Stimulated activated CD4-positive, alpha-beta T cell treated with anti-CD3 and anti-CD28 coated beads, Interleukin-2, amount 100 ng/mL, for 24 hours (primary cell): ENCODE measurements at regions not wholly inside any gene's neighbourhood (a gene's known extent, or its start where the extent isn't known, plus 50 kb on each side); places are given as distances from the start of the nearest gene placed in this dataset.

ENCODE experiments used
- DNase-seq, 2 donors: peaks; one replicate each; pipeline ENCODE4 v3.0.0-alpha.2; 2020

DNA sequence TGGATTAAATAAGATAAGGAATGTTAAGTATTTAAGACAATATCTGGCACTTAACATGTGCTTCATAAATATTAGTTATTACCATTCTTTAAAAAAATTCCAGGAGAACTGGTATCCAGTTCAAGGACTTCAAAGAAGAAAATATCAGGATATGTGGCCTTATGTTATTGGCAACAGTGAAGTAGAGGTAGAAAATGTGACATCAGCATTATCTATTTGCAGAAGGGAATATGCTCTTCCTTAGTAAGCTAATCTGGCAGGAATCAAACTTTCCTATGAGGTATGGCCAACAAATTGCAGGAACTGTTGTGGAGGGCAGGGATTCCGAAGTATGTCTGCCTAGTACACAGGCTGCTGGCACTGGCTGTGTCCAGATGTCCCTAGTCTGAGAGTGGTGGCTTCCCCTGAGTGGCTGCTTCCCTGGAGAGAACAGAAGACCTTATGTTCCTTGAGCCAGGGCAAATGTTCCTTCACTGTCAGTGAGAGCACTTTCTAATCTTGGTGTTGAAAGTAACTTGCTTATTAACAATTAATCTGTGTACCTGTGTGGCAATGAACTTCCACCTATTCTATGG lies 351.7 kb upstream of the THRB start:
- DNase-seq: no peak

DNA sequence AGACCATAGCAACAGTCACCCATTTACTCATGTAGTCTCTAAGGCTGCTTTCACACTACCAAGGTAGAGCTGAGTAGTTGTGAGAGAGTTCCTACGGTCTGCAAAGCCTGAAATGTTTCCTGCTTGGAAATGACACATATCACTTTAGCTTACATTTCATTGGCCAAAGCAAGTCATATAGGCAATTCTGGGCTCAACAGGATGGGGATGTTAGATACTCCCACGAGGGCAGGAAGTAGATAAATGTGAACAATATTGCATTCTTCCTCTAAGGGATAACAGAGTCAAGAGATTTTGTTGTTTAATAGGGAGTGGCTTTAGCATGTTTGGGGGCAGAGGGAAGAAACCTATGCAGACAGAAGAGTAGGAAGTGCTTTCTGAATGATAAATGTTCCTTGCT lies 355.6 kb upstream of the THRB start:
- DNase-seq: no peak

DNA sequence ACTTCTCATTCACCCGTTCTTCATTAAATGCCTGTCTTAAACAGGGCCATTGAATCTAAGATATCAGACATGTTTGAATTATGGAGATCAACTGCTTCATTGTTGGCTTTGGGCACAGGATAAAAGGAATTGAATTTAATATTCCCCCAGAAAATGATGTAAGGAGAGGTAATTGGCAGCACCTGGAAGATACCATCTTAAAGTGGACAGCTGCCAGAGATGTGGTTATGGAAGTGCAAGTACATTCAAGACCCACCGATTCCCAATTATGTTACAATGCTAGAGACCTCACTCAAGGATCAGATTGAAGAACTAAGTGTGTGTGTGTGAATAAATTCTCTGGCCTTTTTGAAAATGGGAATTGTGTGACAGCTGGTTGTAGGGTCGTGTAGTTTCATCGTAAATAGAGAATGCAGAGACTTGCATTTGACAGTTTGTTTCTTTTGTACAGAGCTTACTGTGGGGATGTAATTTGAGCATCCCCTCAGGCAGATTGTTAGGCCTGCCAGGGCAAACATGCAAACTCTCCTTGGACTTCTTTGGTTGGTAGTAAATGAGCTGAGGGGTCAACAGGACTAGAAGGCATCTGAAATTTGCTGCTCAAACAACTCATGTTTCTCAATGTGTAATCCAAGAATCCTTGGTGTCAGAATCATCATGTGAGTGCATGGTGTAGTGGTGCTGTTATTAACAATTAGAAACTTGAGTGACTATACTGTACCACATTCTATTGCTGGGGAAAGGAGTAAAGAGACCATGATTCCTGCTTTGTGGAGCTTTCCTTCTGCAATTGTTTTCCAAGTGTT lies 359.2 kb upstream of the THRB start:
- DNase-seq: no peak

DNA sequence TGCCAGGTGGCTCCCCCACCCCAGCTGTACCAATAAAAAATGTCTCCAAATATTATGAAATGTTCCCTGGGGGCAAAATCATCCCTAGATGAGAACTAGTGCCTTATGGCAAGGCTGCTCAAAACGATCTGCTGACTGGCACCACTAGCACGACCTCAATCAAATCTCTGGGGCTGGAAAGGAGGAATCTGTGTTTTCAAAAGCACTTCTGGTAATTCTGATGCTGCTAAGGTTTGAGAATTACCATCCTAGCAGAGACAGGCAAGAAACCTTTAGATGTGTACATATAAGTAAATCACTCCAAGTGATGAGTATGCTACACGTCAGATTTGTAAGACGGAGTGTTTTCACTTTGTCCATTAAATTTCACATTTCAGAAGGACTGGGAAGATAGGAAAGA lies 360.1 kb upstream of the THRB start:
- DNase-seq: no peak

DNA sequence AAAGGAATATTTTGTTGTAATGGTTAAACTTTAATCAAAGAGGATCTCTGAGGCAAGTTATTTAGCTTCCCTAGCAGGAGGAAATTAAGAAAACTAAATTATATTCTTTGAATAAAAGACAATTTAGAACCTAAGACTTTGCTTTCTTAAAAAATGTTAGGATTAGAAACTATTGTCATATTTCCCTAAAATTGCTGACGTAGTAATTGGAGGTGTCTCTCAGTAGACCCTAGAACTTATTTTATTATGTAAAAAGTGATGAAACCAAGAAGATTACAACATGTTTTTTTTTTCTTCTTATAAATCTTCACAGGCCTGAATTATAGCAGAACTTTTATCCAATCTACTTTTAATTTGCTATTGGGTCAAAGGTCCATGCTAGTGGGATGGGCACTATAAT lies 363.3 kb upstream of the THRB start:
- no peak for DNase-seq

DNA sequence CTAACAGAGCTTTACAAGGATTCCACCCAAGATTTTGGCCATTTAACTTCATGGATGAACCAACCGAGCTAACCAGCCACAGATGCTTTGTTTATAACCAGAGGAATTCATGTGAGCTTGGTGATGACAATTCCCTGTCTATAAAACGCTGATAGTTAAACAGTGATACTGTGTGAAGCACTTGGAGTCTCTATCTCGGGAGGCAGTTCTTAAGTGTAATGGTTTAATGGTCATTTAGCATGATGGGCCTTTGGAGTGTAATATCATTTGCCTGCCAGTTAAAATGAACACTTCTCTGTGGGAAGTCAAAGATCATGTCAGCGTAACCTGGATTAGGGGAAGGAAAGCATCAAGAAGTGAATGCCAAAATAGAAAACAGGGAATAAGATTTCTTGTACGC lies 368.6 kb upstream of the THRB start:
- no peak for DNase-seq

DNA sequence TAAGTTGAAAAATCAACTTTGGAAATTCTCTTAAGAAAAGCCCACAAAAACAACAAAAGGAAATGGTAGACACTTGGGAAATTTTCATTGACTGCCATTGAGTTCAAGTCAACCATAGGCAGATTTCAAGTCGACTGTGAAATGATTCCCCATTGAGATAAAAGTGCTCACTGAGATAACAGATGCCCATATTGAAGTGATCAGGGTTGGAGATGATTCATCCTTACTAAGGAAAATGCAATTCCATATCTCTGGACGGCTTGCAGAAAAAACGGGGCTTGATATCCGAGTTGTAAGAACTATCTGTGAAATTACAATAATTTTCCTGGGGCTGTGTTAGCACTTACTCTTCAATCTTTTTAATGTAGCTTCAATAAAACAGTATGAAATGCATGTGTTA lies 373.1 kb upstream of the THRB start:
- no peak for DNase-seq

DNA sequence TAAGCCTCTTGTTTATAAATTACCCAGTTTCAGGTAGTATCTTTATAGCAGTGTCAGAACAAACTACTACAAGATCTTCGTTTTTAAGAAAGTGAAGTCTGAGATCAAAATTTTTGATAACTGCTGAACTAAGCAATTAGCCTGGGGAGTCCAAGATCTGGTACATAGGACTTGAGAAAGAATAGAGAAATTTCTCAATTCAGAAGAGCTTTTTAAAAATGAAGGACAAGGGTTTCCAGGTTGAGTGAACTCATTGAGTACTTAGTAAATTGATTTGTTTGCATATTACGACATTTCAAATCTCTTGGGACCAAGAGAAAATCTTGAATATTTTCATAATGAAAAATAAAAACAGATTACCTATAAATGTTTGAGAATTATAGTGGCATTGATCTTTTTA lies 386.6 kb upstream of the THRB start:
- DNase-seq: no peak

DNA sequence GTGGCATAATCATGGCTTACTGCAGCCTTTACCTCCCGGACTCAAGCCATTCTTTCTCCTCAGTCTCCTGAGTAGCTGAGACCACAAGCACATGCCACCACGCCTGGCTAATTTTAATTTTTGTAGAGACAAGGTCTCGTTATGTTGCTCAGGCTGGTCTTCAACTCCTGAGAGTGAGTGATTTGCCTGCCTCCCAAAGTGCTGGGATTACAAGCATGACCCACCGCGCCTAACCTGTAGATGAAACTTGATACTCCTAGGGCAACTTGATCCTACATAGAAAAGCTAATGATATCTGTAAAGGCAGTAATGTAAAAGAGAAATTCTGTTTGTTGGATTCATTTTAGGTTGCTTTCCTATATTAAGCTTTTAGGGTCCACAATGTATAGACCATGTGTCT lies 391.9 kb upstream of the THRB start:
- DNase-seq: no peak

DNA sequence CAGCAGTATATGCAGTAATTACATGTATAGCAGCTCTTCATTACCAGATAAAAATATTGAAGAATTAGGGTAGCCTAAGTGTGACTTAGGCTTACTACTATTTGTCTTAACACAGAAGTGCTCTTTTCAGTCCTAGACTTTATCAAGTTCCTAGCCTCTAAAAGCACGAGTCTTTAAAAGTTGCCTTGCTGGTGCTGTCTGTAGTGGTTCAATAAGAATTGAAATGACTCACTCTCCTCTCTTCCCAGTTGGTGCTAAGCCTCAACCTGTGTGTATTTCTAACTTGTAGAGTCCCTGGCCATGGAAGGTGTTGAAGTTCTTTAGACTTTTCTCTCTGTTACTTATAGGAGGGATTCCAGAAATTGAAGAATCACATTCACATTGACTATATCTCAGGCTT lies 395.4 kb upstream of the THRB start:
- no peak for DNase-seq

DNA sequence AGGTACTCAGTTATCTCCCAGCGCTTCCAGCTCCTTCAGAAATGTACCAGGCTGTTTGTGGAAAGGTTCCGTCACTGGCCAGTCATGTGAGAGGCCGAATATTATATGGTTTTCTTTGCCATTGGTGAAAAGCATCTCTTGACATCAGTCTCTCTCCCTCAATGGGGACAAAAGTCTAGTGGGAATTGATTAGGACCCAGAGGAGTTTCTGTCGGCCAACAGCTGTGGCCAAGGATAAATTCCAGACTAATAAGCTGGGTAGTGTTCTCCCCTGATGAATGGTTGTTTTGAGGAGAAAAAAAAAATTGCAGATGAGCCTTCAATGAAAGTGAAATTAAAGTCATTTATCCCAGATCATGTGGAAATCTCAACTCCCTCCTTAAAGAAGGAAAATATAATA lies 404.7 kb upstream of the THRB start:
- no peak for DNase-seq

DNA sequence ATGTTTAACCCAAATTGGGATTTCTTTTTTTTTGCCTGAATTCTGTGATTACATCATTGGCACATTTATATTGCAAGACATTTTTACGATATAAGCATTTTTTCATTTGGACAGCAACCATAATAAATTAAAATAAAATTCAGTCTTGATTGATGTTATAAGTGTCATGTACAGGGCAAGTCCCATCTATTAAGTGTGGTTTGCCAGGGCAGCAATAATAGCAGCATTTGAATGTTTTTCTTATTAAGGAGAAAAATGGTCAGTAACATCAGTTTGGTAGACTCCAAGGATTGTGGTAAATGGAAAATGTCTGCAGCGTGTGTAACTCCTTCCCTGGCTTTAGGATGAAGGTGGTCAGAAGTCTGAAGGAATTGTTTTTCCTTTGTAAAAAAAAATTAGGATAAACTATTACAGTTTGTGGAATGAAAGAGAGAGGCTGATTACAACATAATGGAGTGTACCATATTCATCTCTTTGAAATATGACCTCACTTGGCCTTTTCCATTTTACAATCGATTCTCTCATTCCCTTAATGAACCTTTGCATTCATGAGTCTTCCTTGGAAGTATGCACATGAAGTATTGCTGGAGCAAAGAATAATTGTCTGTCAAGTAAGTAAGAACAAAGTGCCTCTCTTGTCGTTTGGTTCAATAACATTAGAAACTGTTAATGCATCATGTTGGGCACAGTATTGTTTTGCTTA lies 405.4 kb upstream of the THRB start:
- no peak for DNase-seq

DNA sequence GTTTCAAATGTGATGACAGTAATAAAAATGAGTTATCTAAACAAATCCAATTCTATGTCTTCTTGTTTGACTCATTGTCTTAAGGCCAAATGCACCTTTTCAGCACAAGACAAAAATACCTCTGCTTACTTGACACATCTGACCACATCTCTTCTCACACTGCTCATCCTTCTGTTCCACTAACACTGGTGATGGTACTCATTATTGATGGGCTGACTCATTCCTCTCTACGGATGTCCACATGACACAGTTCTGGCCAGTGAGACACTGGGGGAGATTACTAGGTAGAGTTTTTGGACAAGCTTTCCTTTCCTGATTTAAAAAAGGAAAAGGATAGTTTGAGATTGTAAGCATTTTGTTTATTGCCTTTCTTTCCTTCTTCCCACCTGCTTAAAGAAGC lies 410.6 kb upstream of the THRB start:
- no peak for DNase-seq

DNA sequence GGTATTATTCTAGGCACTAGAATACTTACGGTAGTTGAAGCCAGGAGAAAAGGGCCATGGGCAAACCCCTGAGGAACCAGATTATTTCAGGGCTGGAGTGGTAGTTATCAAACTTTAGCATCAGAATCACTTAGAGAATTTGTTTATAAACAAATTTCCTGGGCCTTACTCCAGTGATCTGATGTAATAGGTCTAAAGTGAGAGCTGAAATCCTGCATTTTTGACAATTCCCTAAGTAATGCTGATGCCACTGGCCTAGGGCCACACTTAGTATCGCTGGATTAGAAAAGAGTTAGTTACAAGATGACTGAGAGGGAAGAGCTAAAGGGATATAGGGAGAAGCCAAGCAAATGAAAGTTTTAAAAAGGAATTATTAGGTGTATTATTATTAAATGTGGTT lies 412.5 kb upstream of the THRB start:
- DNase-seq: no peak

DNA sequence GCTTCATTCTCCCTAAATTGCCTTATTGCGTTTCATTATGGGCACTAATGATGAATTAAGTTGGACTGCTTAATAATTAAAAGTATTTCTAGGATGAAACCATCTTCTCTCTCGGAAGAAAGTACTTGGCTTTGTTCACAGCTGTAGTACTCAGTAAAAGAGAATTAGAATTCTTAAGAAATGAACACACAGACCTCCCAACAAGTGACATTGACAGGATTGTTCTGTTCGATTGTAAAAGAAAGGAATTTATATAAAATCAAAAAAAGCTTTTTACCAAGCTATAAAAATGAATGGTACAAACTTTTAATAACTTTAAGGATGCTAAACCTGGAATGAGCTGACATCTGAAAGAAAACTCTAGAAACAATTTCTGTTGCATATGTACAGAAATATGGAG lies 416.4 kb upstream of the THRB start:
- DNase-seq: no peak

DNA sequence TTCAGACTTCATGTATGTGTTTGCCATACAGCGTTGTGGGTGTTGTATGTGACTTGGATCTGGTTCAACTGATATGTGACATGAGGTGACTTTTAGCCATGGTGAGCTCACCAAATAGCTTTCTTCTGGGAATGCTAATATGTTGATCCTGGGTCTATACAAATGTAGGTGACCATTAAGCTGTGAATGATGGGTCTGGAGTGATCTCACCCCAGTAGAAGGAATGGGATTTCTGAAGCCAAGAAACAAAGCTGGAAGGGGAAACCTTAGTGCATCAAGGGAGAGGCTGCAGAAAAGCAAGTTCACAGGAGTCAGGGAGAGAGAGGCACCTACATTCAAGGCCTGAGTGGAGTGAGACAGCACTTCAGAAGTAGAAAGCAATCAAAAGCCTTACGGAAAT lies 421.0 kb upstream of the THRB start:
- DNase-seq: no peak

DNA sequence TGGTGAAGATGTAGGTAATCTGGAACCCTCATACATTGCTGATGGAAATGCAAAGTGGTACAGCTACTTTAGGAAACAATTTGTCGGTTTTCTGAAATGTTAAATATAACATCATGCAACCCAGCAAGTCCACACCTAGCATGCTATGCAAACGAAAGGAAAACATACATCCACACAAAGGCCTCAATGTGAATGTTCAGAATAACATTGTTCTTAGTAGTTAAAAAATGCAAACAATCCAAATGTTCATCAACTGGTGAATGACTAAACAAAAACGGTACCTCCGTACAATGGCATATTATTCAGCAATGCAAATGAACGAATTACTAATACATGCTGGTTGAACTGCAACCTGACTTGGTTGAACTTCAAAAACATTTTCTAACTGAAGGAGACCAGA lies 423.3 kb upstream of the THRB start:
- no peak for DNase-seq

DNA sequence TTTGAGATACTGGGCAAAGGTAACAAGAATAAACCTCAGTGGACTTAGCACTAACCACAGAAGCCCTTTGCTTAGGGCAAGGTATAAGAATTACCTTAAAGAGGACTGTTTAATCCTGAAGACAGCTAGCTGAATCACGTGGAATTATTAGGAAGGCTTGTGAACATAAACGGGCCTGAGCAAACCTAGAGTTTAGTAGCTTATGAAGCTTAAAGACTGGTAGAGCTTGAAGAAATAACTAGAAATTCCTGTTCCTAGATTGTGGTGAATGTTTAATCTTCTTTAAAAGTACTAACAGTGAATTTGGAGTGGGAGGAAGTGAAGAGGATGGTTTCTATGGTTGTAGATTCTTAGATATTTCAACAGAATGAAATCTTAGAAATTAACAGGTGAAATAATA lies 428.9 kb upstream of the THRB start:
- DNase-seq: no peak

DNA sequence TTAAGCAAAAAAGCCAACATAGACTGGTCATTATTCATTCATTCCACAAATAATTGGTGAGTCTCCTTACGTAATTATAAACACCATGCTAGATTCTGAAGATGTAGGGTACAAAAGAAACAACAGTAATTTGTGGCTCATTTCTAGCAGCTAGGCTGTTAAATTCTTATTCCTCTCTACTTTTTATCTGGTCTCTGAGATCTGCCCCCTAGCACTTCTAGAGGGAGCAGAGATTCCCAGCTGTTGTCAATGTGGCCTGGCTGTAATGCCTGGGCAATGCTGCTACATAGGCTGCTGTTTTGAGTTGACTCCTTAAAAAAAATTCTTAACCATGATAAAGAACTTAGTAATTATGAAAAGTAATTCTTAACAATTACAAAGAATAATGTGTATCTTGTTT lies 434.9 kb upstream of the THRB start:
- DNase-seq: no peak

DNA sequence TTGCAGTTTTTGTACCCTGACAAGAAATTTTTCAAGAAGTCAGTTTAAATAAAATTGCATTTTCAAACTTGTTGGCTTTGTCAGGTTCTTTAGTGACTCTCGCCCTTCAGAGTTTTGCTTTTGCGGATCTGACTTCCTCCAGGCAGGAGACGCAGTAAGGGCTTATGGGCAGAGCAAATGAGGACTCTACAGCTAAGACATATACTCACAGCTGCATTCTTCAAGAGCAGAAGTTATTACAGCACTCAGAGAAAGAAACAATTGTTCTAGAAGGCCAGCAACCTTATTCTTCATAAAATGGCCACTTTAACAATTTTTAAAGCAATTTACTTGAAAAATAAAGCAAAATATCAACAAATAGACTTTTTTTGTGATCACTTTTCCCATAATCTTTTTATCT lies 438.8 kb upstream of the THRB start:
- DNase-seq: no peak

DNA sequence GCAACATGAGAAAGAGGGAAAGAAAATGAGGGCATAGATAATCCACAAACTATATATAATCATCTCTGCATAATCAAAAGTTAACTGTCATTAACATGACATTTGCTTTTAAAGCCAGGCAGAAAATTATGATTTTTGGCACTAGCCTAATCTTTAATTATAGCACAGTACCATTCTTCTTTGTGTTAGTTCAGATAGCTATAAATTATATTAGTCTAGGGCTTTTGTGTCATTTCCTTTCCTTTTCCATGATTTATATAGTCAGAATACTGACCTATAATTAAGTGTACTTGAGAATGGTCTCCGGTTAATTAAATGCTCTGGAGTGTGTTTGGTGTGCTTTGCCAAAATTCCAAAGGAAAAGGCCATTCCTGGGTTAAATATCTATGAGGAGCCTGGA lies 441.9 kb upstream of the THRB start:
- DNase-seq: no peak

DNA sequence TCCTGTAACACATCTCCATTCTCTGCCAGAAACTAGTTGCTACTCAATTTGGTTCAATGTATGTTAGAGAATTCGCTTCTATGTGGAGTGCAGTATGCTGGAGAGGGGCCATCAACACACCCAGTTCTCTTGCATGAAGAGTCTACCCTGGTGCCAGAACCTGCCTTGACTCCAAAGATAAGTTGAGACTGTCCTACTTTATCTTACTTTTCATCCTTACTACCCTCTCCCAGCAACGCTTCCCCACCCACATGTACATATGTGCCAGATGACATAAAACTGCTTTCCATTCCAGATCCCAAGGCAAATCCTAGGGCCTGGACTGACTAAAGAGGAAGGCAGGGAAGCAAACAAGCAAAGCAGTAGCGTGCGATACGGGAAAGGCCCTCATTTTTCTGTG lies 442.6 kb upstream of the THRB start:
- DNase-seq: no peak

DNA sequence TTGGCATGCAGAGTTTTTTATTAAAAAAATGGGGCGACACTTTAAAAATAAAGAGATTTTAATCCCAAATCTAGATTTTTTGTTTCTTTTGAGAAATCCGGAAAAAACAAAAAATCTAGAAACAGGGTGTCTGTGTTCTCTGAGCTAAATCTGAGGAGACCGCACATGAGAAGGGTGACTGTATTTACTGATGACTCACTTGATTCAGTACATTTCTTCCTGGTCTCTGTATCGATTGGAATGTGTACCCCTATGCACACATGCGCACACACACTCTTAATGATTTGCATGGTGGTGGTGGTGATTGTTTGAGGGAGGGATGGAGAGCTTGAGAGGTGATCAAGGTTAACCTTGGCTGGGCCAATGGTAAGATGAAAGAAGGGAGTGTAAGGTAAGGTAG lies 443.1 kb upstream of the THRB start:
- no peak for DNase-seq

DNA sequence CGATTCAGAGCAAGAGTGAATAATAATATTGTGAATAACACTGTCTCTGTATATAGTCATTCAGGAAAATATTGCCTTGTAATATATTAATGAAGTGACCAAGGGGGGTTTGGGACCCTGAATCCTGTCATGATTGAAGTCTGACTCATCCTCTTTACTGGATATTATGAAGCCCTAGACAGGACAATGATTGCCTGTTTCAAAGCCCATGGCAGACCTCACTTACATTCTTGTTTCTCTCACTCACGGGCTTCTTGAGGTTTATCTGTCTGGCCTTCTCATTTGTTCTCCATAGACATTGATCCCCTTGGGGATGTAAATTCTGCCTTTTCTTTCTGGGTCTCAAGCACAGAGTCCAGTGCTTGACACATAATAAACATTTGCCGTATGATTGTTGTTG lies 449.3 kb upstream of the THRB start:
- DNase-seq: no peak
